ENCODE measurements at regions not wholly inside any gene's neighbourhood (a gene's known extent, or its start where the extent isn't known, plus 50 kb on each side); places are given as distances from the start of the nearest gene placed in this dataset.

DNA sequence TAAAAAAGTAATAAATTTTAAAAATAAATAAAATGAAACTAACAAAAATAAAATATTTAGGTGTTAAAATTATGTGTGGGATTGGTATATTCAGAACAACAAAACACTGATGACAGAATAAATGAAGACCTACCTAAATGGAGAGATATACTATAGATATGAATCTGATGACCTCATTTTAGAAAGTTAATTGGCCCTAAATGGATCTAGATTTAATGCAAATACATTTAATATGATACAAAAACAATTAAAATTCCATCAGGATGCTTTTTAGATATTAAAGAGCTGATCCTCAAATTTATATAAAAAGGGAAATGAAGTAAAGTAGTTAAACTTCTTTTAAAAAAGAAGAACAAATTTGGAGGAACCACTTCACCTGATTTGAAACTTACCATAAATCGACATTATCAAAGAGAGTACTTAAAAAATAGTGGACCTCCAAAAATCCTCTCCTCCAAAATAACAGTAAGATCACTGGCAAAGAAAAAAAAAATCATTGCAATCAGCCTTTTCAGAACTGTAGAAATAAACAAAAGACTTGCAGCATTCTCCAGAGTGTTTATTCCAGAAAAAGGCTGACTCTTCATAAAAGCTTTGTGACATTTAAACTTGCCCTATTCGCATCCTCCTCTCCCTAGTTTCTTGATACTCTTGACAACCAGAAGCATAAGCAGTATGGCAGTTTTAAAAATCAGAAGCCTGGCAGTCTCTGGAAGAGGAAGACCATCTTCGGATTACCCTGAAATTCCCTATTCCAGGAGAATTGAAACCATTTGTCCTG, 125.9 kb upstream of the AKR1E2 start:
- TF ChIP-seq RAD21 (IDR thresholded peaks at IDR 0.05; ENCODE audit: low read depth) (no peak), TEAD4 (IDR thresholded peaks at IDR 0.05) (no peak), TAF1 (IDR thresholded peaks at IDR 0.05; ENCODE audit: low read depth) (no peak), NFIC (IDR thresholded peaks at IDR 0.05) (no peak), YY1 (IDR thresholded peaks at IDR 0.05; ENCODE audit: low read depth) (no peak)

All from Ishikawa (cell line).